ENCODE measurements at regions not wholly inside any gene's neighbourhood (a gene's known extent, or its start where the extent isn't known, plus 50 kb on each side); places are given as distances from the start of the nearest gene placed in this dataset.

DNA sequence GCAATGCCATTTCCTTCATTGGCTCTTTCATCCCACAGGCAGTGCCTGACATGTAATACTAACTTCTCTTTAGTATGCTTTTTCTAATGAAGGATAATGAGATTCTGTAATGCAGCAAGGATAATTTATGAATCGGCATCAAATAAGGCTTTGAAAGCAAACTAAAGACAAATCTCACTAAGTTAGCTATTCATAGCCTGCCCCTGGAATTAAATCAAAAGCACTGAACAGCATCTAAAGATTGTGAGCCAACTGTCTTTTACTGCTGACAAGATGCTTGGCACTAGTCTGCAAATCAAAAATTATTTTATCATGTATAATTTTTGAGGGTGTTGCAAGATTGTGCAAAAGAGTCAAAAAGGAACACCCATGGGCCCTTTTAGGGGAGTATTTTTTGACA is 265.0 kb downstream of the CASP12 start:
- Histone ChIP-seq H2BK12ac (ENCODE audit: low read depth, low read length) (no peak overlapping the region), H2AFZ (ENCODE audit: low read length) (no peak overlapping the region), H3K27ac (ENCODE audit: low read depth, low read length) (no peak overlapping the region), H3K79me1 (ENCODE audit: low read depth, low read length) (no peaks in the 10 kb centered on the region), H3K4me1 (replicated peaks in 1 of 4; ENCODE audit: control insufficient read depth in 3 of 4, insufficient read depth in 4 of 4, low read length in 3 of 4) (peaks cover 0 to 3% (median 0%) of the 10 kb centered on the region in 4 experiments; a peak in 1 of 7 replicates), H2BK5ac (ENCODE audit: low read depth, low read length) (no peak overlapping the region), H3K23ac (ENCODE audit: insufficient read length) (no peak overlapping the region), H3K9me3 (ENCODE audit: insufficient read depth in 2 of 2, low read depth in 1 of 2, low read length in 1 of 2) (no peaks in the 10 kb centered on the region), H3K27me3 (replicated peaks in 1 of 4; ENCODE audit: control insufficient read depth in 3 of 4, extremely low read depth in 1 of 4, insufficient read depth in 3 of 4, low read length in 3 of 4) (no peaks in the 10 kb centered on the region), H3K4me2 (ENCODE audit: insufficient read depth in 1 of 2, low read depth in 2 of 2, low read length in 2 of 2) (no peak overlapping the region), H3K4me3 (ENCODE audit: extremely low read depth in 1 of 4, insufficient read depth in 2 of 4, low read depth in 3 of 4, low read length in 4 of 4) (no peak overlapping the region), H3K36me3 (ENCODE audit: control insufficient read depth in 2 of 4, insufficient read depth in 4 of 4, low read length in 3 of 4) (no peaks in the 10 kb centered on the region; a peak in 1 of 8 replicates), H4K8ac (ENCODE audit: extremely low read depth, insufficient read depth, low read length) (no peak overlapping the region), H3K14ac (ENCODE audit: insufficient read length) (no peak overlapping the region), H3K18ac (ENCODE audit: extremely low read depth, low read length) (no peak overlapping the region), H3K56ac (replicated peaks; ENCODE audit: insufficient read length, low read depth, low read length) (no peak overlapping the region), H2BK15ac (ENCODE audit: low read length) (no peak overlapping the region), H3K9ac (replicated peaks in 1 of 4; ENCODE audit: extremely low read depth in 1 of 4, low read depth in 3 of 4, low read length in 3 of 4) (no peak overlapping the region), H4K91ac (replicated peaks; ENCODE audit: insufficient read length, low read length) (no peak overlapping the region), H2BK20ac (ENCODE audit: low read length) (no peak overlapping the region), H3K79me2 (ENCODE audit: control insufficient read depth in 1 of 2, insufficient read depth in 2 of 2, low read length in 2 of 2) (no peaks in the 10 kb centered on the region), H3K4ac (replicated peaks; ENCODE audit: insufficient read length, low read depth, low read length) (no peak overlapping the region), H4K20me1 (replicated peaks in 1 of 2; ENCODE audit: control insufficient read depth in 1 of 2, insufficient read depth in 2 of 2, low read length in 2 of 2) (no peaks in the 10 kb centered on the region), H3K23me2 (ENCODE audit: low read depth, low read length) (no peaks in the 10 kb centered on the region), H4K5ac (ENCODE audit: insufficient read length, low read depth, low read length) (no peak overlapping the region), H2AK5ac (ENCODE audit: low read depth, low read length) (no peak overlapping the region), H2BK120ac (replicated peaks; ENCODE audit: low read depth, low read length) (no peak overlapping the region)
- ChIA-PET POLR2A (ENCODE audit: partially characterized antibody) (no interaction called here), CTCF (ENCODE audit: partially characterized antibody) (no interaction called here)
- no peak for DNase-seq (ENCODE audit: low read depth in 1 of 2, low spot score in 2 of 2)
- FAIRE-seq: no peak
- 91% methylated on average over 1 of the region's 1 CpG; no CpG with 5 or more reads in 1 of the 2 experiments for WGBS, 2 experiments (ENCODE audit: extremely low coverage in 1 of 2, insufficient coverage in 1 of 2, insufficient read length in 1 of 2, insufficient replicate concordance in 2 of 2, low coverage in 1 of 2, low lambda C conversion rate in 2 of 2, missing lambda C conversion rate in 1 of 2)
- TF ChIP-seq KDM1A (IDR thresholded peaks at IDR 0.05; ENCODE audit: borderline replicate concordance, low read length): no peak
- no peak for TF ChIP-seq EP300 (IDR thresholded peaks at IDR 0.05; ENCODE audit: borderline replicate concordance in 1 of 2, low read depth in 2 of 2, low read length in 2 of 2)
- no peak for TF ChIP-seq NRF1 (IDR thresholded peaks at IDR 0.05; ENCODE audit: low read depth, low read length)
- TF ChIP-seq CBX5 (IDR thresholded peaks at IDR 0.05; ENCODE audit: low read depth, low read length): no peak
- no peak for TF ChIP-seq YY1 (IDR thresholded peaks at IDR 0.05; ENCODE audit: low read depth, low read length)
- no peak for TF ChIP-seq SIN3A (conservative IDR thresholded peaks at IDR 0.05 in 1 of 2, IDR thresholded peaks at IDR 0.05 in 1 of 2; ENCODE audit: low read depth in 1 of 2, low read length in 2 of 2)
- no peak for TF ChIP-seq FOSL1 (IDR thresholded peaks at IDR 0.05; ENCODE audit: insufficient read depth, low read depth, low read length)
- no peak for TF ChIP-seq SIRT6 (IDR thresholded peaks at IDR 0.05; ENCODE audit: low read length)

All from H1 (cell line).